H1 (cell line): ENCODE measurements at regions not wholly inside any gene's neighbourhood (a gene's known extent, or its start where the extent isn't known, plus 50 kb on each side); places are given as distances from the start of the nearest gene placed in this dataset.

Source experiments
- CTCF ChIA-PET: fragments of 300-600 bp; sonication (Branson Sonifier 250); formaldehyde crosslinking; loops from one replicate; lab custom pipeline; 2021; ENCODE audit not compliant: partially characterized antibody; lab: Charles Lee
- POLR2A ChIA-PET: fragments of 300-600 bp; sonication (Branson Sonifier 250); formaldehyde crosslinking; loops from one replicate; lab custom pipeline; 2021; ENCODE audit warnings: inconsistent platforms; ENCODE audit not compliant: partially characterized antibody; lab: Charles Lee
- DNase-seq, 2 experiments: peaks; one replicate each; pipeline versions ENCODE4 v3.0.0 to v3.0.0-alpha.2; 2010 to 2022; ENCODE audit warnings: low spot score in 2 of 2, low read depth in 1 of 2, mixed read lengths in 1 of 2
- FAIRE-seq: peaks from 2 replicates; lab custom pipeline; 2011; peaks lifted over from hg19 to GRCh38; lab: Jason Lieb, UNC
- H2AFZ ChIP-seq: 2 replicates; pipeline ENCODE4 v1.8.1; 2012; ENCODE audit warnings: low read length, inconsistent platforms
- H2AK5ac ChIP-seq: 2 replicates; pipeline ENCODE4 v1.6.1; 2013; ENCODE audit warnings: low read depth, low read length
- H2BK120ac ChIP-seq: replicated peaks from 2 replicates; pipeline ENCODE3; 2013; ENCODE audit warnings: low read depth, low read length, inconsistent platforms
- H2BK12ac ChIP-seq: 2 replicates; pipeline ENCODE4 v1.6.1; 2013; ENCODE audit warnings: low read depth, low read length
- H2BK15ac ChIP-seq: 2 replicates; pipeline ENCODE4 v1.6.1; 2013; ENCODE audit warnings: low read length
- H2BK20ac ChIP-seq: 2 replicates; pipeline ENCODE4 v1.6.1; 2013; ENCODE audit warnings: low read length
- H2BK5ac ChIP-seq: 2 replicates; pipeline ENCODE4 v1.6.1; 2013; ENCODE audit warnings: low read depth, low read length
- H3K14ac ChIP-seq: 2 replicates; pipeline ENCODE4 v1.6.1; 2013; ENCODE audit warnings: inconsistent platforms; ENCODE audit not compliant: insufficient read length
- H3K18ac ChIP-seq: 2 replicates; pipeline ENCODE4 v1.6.1; 2013; ENCODE audit warnings: low read length; ENCODE audit errors: extremely low read depth
- H3K23ac ChIP-seq: 2 replicates; pipeline ENCODE4 v1.6.1; 2013; ENCODE audit warnings: inconsistent platforms; ENCODE audit not compliant: insufficient read length
- H3K23me2 ChIP-seq: 2 replicates; pipeline ENCODE4 v1.6.1; 2013; ENCODE audit warnings: low read depth, low read length
- H3K27ac ChIP-seq: 2 replicates; pipeline ENCODE4 v1.6.1; 2011; ENCODE audit warnings: low read depth, low read length, inconsistent platforms
- H3K27me3 ChIP-seq, 4 experiments: replicated peaks in 1 of 4; 1 replicate in 1 of 4; 2 replicates in 3 of 4; pipeline versions ENCODE4 v1.6.1 to v1.8.1; 2011 to 2013; ENCODE audit warnings: low read length in 3 of 4, mild to moderate bottlenecking in 3 of 4, inconsistent platforms in 2 of 4, mixed read lengths in 2 of 4, moderate library complexity in 1 of 4; ENCODE audit not compliant: control insufficient read depth in 3 of 4, insufficient read depth in 3 of 4; ENCODE audit errors: extremely low read depth in 1 of 4
- H3K36me3 ChIP-seq, 4 experiments: 2 replicates each; pipeline versions ENCODE4 v1.6.1 to v1.8.1; 2011 to 2013; ENCODE audit warnings: mild to moderate bottlenecking in 4 of 4, low read length in 3 of 4, moderate library complexity in 2 of 4, control low read depth in 1 of 4, inconsistent platforms in 1 of 4; ENCODE audit not compliant: insufficient read depth in 4 of 4, control insufficient read depth in 2 of 4
- H3K4ac ChIP-seq: replicated peaks from 2 replicates; pipeline ENCODE3; 2013; ENCODE audit warnings: low read length, low read depth, mixed read lengths, inconsistent platforms; ENCODE audit not compliant: insufficient read length
- H3K4me1 ChIP-seq, 4 experiments: replicated peaks in 1 of 4; 1 replicate in 1 of 4; 2 replicates in 3 of 4; pipeline versions ENCODE4 v1.6.1 to v1.8.1; 2011 to 2013; ENCODE audit warnings: low read length in 3 of 4, inconsistent platforms in 2 of 4, mixed read lengths in 1 of 4; ENCODE audit not compliant: insufficient read depth in 4 of 4, control insufficient read depth in 3 of 4
- H3K4me2 ChIP-seq, 2 experiments: 2 replicates each; pipeline versions ENCODE4 v1.6.1 to v1.8.1; 2011 to 2013; ENCODE audit warnings: low read depth in 2 of 2, low read length in 2 of 2, control low read depth in 1 of 2, inconsistent platforms in 1 of 2, mild to moderate bottlenecking in 1 of 2; ENCODE audit not compliant: insufficient read depth in 1 of 2
- H3K4me3 ChIP-seq, 4 experiments: fragments of 200-600, 300-600 bp in 1 of 4; sonication (generic), shearing (Covaris generic), sonication (Bioruptor Twin) in 1 of 4; 2 replicates each; pipeline versions ENCODE4 v1.5.1 to v1.8.1; 2011 to 2016; ENCODE audit warnings: low read length in 4 of 4, low read depth in 3 of 4, control low read depth in 2 of 4, inconsistent platforms in 2 of 4, mild to moderate bottlenecking in 2 of 4, mixed read lengths in 1 of 4, moderate library complexity in 1 of 4; ENCODE audit not compliant: insufficient read depth in 2 of 4; ENCODE audit errors: extremely low read depth in 1 of 4
- H3K56ac ChIP-seq: replicated peaks from 2 replicates; pipeline ENCODE3; 2013; ENCODE audit warnings: low read depth, mild to moderate bottlenecking, mixed read lengths, low read length, inconsistent platforms; ENCODE audit not compliant: insufficient read length
- H3K79me1 ChIP-seq: 2 replicates; pipeline ENCODE4 v1.6.1; 2013; ENCODE audit warnings: low read depth, low read length, control low read depth
- H3K79me2 ChIP-seq, 2 experiments: 2 replicates each; pipeline versions ENCODE4 v1.6.1 to v1.8.1; 2012 to 2013; ENCODE audit warnings: low read length in 2 of 2, mild to moderate bottlenecking in 2 of 2, inconsistent platforms in 1 of 2; ENCODE audit not compliant: insufficient read depth in 2 of 2, control insufficient read depth in 1 of 2
- H3K9ac ChIP-seq, 4 experiments: replicated peaks in 1 of 4; 1 replicate in 1 of 4; 2 replicates in 3 of 4; pipeline versions ENCODE4 v1.6.1 to v1.8.1; 2011 to 2013; ENCODE audit warnings: low read depth in 3 of 4, low read length in 3 of 4, control low read depth in 2 of 4, mild to moderate bottlenecking in 2 of 4, moderate library complexity in 2 of 4, inconsistent platforms in 1 of 4; ENCODE audit errors: extremely low read depth in 1 of 4
- H3K9me3 ChIP-seq, 2 experiments: 2 replicates each; pipeline versions ENCODE4 v1.6.1 to v1.8.1; 2012 to 2013; ENCODE audit warnings: mild to moderate bottlenecking in 2 of 2, moderate library complexity in 2 of 2, control low read depth in 1 of 2, inconsistent platforms in 1 of 2, low read depth in 1 of 2, low read length in 1 of 2, mixed read lengths in 1 of 2; ENCODE audit not compliant: insufficient read depth in 2 of 2
- H4K20me1 ChIP-seq, 2 experiments: replicated peaks in 1 of 2; 2 replicates each; pipeline versions ENCODE3 to v1.8.1; 2011 to 2013; ENCODE audit warnings: inconsistent platforms in 2 of 2, low read length in 2 of 2, mild to moderate bottlenecking in 1 of 2; ENCODE audit not compliant: insufficient read depth in 2 of 2, control insufficient read depth in 1 of 2
- H4K5ac ChIP-seq: 2 replicates; pipeline ENCODE4 v1.6.1; 2013; ENCODE audit warnings: low read length, low read depth, mixed read lengths, inconsistent platforms; ENCODE audit not compliant: insufficient read length
- H4K8ac ChIP-seq: 2 replicates; pipeline ENCODE4 v1.8.0; 2013; ENCODE audit warnings: mild to moderate bottlenecking, moderate library complexity, low read length, inconsistent platforms; ENCODE audit not compliant: insufficient read depth; ENCODE audit errors: extremely low read depth
- H4K91ac ChIP-seq: replicated peaks from 2 replicates; pipeline ENCODE3; 2013; ENCODE audit warnings: low read length, mixed read lengths, inconsistent platforms; ENCODE audit not compliant: insufficient read length
- ATF3 ChIP-seq: IDR thresholded peaks from 2 replicates; pipeline ENCODE4 v1.6.1; 2011; ENCODE audit warnings: low read depth, mild to moderate bottlenecking, low read length; ENCODE audit not compliant: insufficient read depth
- E2F6 ChIP-seq: IDR thresholded peaks from 2 replicates; pipeline ENCODE4 v1.6.1; 2012; ENCODE audit warnings: inconsistent platforms
- JUND ChIP-seq: IDR thresholded peaks from 2 replicates; pipeline ENCODE4 v1.6.1; 2011; ENCODE audit warnings: mild to moderate bottlenecking, improper control_type of control experiment, low read length
- KDM1A ChIP-seq: fragments of 200-600, 300-600 bp; sonication (generic); IDR thresholded peaks from 2 replicates; pipeline ENCODE4 v1.7.1; 2016; ENCODE audit warnings: mild to moderate bottlenecking, low read length, borderline replicate concordance
- KDM4A ChIP-seq: IDR thresholded peaks from one replicate; pipeline ENCODE4 v1.7.1; 2012; ENCODE audit warnings: low read depth, mild to moderate bottlenecking, moderate library complexity, low read length, inconsistent platforms; ENCODE audit not compliant: severe bottlenecking
- NANOG ChIP-seq: IDR thresholded peaks from 2 replicates; pipeline ENCODE4 v1.6.1; 2011; ENCODE audit warnings: low read length, low read depth, mild to moderate bottlenecking, inconsistent platforms; ENCODE audit not compliant: insufficient read depth, poor library complexity, severe bottlenecking
- NRF1 ChIP-seq: IDR thresholded peaks from 2 replicates; pipeline ENCODE4 v1.6.1; 2011; ENCODE audit warnings: mild to moderate bottlenecking, low read depth, low read length, improper control_type of control experiment
- PHF8 ChIP-seq: fragments of 200-600 bp; sonication (generic); conservative IDR thresholded peaks from 2 replicates; pipeline ENCODE4 v1.7.1; 2012; ENCODE audit warnings: low read depth, mild to moderate bottlenecking, inconsistent platforms, low read length, moderate library complexity
- RBBP5 ChIP-seq: IDR thresholded peaks from 2 replicates; pipeline ENCODE4 v1.7.1; 2012; ENCODE audit warnings: low read depth, mild to moderate bottlenecking, inconsistent platforms, low read length, moderate library complexity, borderline replicate concordance
- RXRA ChIP-seq: IDR thresholded peaks from 2 replicates; pipeline ENCODE4 v1.6.1; 2011; ENCODE audit warnings: low read depth, mild to moderate bottlenecking, low read length, moderate library complexity; ENCODE audit not compliant: insufficient read depth
- TBP ChIP-seq: IDR thresholded peaks from 2 replicates; pipeline ENCODE4 v1.6.1; 2011; ENCODE audit warnings: low read depth, low read length, improper control_type of control experiment
- TCF12 ChIP-seq: IDR thresholded peaks from 2 replicates; pipeline ENCODE4 v1.6.1; 2011; ENCODE audit warnings: low read depth, mild to moderate bottlenecking, low read length
- ZNF274 ChIP-seq: IDR thresholded peaks from 2 replicates; pipeline ENCODE4 v1.7.0; 2012; ENCODE audit warnings: low read length, borderline replicate concordance; ENCODE audit errors: extremely low read depth
- WGBS, 2 experiments: shearing (Covaris generic) in 1 of 2; methylation state at CpG; one replicate each; pipeline versions ENCODE4 v1.1.6 to v1.1.7; 2013 to 2015; ENCODE audit warnings: low lambda C conversion rate in 2 of 2, mixed read lengths in 2 of 2, inconsistent platforms in 1 of 2, low coverage in 1 of 2, missing lambda C conversion rate in 1 of 2; ENCODE audit not compliant: insufficient replicate concordance in 2 of 2, insufficient coverage in 1 of 2, insufficient read length in 1 of 2; ENCODE audit errors: extremely low coverage in 1 of 2, missing lambda C conversion rate in 1 of 2; 5-methylcytosine and 5-hydroxymethylcytosine counted together

GRCh38 chr1:94697839-94698238 lies 122.3 kb upstream of the SLC44A3 start:
- 62% methylated on average over 5 of the region's 5 CpGs; no CpG with 5 or more reads in 1 of the 2 experiments for WGBS, 2 experiments
- Histone ChIP-seq H3K4me2 (no peak overlapping the region), H3K14ac (no peak overlapping the region), H2BK12ac (no peak overlapping the region), H3K27me3 (no peaks in the 10 kb centered on the region), H2AK5ac (no peak overlapping the region), H2BK15ac (no peak overlapping the region), H2BK120ac (no peak overlapping the region), H3K23me2 (no peaks in the 10 kb centered on the region), H3K79me2 (no peaks in the 10 kb centered on the region), H4K8ac (no peak overlapping the region), H3K4me3 (no peak overlapping the region), H3K18ac (no peak overlapping the region), H3K9ac (no peak overlapping the region), H4K20me1 (no peaks in the 10 kb centered on the region), H3K36me3 (no peaks in the 10 kb centered on the region), H2BK20ac (no peak overlapping the region), H3K79me1 (no peaks in the 10 kb centered on the region), H2BK5ac (no peak overlapping the region), H4K5ac (no peak overlapping the region), H3K9me3 (no peaks in the 10 kb centered on the region), H3K23ac (no peak overlapping the region), H2AFZ (no peak overlapping the region), H3K27ac (no peak overlapping the region), H3K4ac (no peak overlapping the region), H4K91ac (no peak overlapping the region), H3K56ac (no peak overlapping the region), H3K4me1 (peaks cover 0 to 3% (median 2%) of the 10 kb centered on the region in 4 experiments; a peak in 2 of 7 replicates)
- DNase-seq (no peak), FAIRE-seq (no peak)
- CTCF ChIA-PET: interaction anchor here (0.7 to 3.0 kb wide), 9 partner anchors 9 to 156 kb away, joined by 3 to 13 read pairs (median 4); partner anchors contain the start of gene F3
- POLR2A ChIA-PET: no interaction called here
- TF ChIP-seq NANOG (no peak), NRF1 (no peak), JUND (no peak), KDM4A (no peak), ATF3 (no peak), TCF12 (no peak), KDM1A (no peak), RBBP5 (no peak), TBP (no peak), RXRA (no peak), E2F6 (no peak), PHF8 (no peak), ZNF274 (no peak)
